Endothelial cell (in vitro differentiated cells): ENCODE measurements at regions not wholly inside any gene's neighbourhood (a gene's known extent, or its start where the extent isn't known, plus 50 kb on each side); places are given as distances from the start of the nearest gene placed in this dataset.

Experiments used
- DNase-seq: peaks from one replicate; pipeline ENCODE4 v3.0.0; 2021; ENCODE audit warnings: low spot score
- H3K27ac Mint-ChIP-seq: one replicate; pipeline ENCODE4 v1.8.0; 2021; ENCODE audit warnings: mixed read lengths, inconsistent platforms; ENCODE audit not compliant: unreplicated experiment
- H3K27me3 Mint-ChIP-seq: one replicate; pipeline ENCODE4 v1.8.0; 2021; ENCODE audit warnings: mild to moderate bottlenecking, moderate library complexity, mixed read lengths, inconsistent platforms; ENCODE audit not compliant: unreplicated experiment
- H3K36me3 Mint-ChIP-seq: one replicate; pipeline ENCODE4 v1.8.0; 2021; ENCODE audit warnings: mild to moderate bottlenecking, low read depth, mixed read lengths, inconsistent platforms; ENCODE audit not compliant: unreplicated experiment
- H3K4me1 Mint-ChIP-seq: one replicate; pipeline ENCODE4 v1.8.0; 2021; ENCODE audit warnings: mild to moderate bottlenecking, mixed read lengths, inconsistent platforms; ENCODE audit not compliant: unreplicated experiment
- H3K4me3 Mint-ChIP-seq: one replicate; pipeline ENCODE4 v1.8.0; 2021; ENCODE audit warnings: mild to moderate bottlenecking, mixed read lengths, inconsistent platforms; ENCODE audit not compliant: unreplicated experiment
- H3K9me3 Mint-ChIP-seq: one replicate; pipeline ENCODE4 v1.8.0; 2021; ENCODE audit warnings: mixed read lengths, inconsistent platforms; ENCODE audit not compliant: unreplicated experiment
- TF ChIP-seq, protein P1 (sequence below): fragments of 200-600 bp; sonication (generic); IDR thresholded peaks from one replicate; pipeline ENCODE4 v1.5.0; 2021; ENCODE audit warnings: antibody characterized with exemption; ENCODE audit not compliant: unreplicated experiment

DNA sequence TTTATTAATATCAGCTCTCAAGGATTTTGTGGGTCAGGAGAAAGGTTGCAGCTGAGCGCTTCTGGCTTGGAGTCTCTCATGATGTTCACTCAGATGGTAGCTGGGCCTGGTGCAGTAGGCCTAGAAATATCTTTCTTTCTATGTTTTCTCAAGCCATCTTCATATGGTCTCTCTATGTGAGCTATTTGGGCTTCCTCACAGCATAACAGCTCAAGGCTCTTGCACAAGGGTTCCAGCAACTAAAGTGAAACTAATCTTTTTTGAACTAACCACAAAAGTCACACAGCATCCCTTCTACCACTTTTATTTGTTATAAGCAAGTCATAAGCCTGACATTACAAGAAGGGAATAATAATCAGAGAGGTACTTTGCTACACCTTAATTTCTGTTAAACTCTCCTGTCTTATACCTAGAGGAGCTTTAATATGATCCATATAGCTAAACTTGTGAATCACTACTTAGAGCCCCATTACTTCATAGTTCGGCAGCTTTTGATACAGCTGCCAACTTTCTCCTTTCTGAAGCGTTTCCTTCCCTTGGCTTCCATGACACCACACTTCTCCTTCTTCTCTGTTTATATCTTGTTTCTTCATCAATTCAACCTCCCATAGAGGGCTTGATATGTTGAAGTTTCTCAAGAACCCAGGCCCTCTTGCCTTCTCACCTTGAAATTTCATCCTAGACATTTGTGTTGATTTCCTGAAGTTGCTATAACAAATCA, 720.2 kb downstream of the LTN1 start:
- Mint-ChIP-seq H3K27me3 (no peaks in the 10 kb centered on the region), H3K27ac (no peak overlapping the region), H3K9me3 (no peaks in the 10 kb centered on the region), H3K36me3 (no peaks in the 10 kb centered on the region), H3K4me3 (no peak overlapping the region), H3K4me1 (no peaks in the 10 kb centered on the region)
- TF ChIP-seq, protein P1, sequence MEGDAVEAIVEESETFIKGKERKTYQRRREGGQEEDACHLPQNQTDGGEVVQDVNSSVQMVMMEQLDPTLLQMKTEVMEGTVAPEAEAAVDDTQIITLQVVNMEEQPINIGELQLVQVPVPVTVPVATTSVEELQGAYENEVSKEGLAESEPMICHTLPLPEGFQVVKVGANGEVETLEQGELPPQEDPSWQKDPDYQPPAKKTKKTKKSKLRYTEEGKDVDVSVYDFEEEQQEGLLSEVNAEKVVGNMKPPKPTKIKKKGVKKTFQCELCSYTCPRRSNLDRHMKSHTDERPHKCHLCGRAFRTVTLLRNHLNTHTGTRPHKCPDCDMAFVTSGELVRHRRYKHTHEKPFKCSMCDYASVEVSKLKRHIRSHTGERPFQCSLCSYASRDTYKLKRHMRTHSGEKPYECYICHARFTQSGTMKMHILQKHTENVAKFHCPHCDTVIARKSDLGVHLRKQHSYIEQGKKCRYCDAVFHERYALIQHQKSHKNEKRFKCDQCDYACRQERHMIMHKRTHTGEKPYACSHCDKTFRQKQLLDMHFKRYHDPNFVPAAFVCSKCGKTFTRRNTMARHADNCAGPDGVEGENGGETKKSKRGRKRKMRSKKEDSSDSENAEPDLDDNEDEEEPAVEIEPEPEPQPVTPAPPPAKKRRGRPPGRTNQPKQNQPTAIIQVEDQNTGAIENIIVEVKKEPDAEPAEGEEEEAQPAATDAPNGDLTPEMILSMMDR, result no peak
- DNase-seq, result no peak

DNA sequence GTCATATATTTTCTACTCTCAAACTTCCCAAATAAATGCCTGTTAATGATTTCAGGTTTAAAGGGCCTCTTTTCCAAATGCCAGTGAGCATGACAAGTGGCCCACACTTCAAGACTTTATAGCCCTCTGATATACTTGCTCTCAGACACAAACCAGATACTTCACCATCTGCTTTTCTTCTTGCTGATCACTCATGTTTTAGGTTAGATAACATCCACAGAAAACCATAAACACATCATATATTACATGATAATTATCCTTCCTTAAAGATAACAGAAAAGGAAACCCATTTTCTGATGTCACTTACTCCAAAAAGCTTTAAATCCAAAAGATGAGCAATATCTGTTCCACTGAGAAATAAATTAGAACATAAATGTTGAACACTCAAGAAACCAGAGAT, 723.5 kb downstream of the LTN1 start:
- Mint-ChIP-seq H3K36me3 (no peaks in the 10 kb centered on the region), H3K4me1 (no peaks in the 10 kb centered on the region), H3K9me3 (no peaks in the 10 kb centered on the region), H3K4me3 (no peak overlapping the region), H3K27me3 (no peaks in the 10 kb centered on the region), H3K27ac (no peak overlapping the region)
- DNase-seq, result no peak
- TF ChIP-seq, protein P1, result no peak

DNA sequence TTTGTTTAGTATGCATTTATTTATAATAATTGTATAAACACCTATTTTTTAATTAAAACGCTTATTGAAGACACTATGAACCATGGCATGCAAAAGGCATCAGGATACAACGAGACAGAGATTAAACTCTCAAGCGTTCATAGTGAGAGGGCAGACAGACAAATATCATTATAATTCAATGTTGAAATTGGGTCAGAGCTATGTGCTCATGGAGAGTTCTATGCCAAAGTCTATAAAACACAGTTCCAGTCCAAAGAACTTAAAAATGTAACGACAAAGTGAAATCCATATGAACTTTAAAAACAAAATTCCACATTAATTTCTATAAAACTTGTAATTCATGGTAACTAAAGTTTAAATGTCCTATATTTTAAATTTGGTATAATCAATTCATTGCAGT, 724.0 kb downstream of the LTN1 start:
- Mint-ChIP-seq H3K27me3 (no peaks in the 10 kb centered on the region), H3K27ac (no peak overlapping the region), H3K4me3 (no peak overlapping the region), H3K9me3 (no peaks in the 10 kb centered on the region), H3K4me1 (no peaks in the 10 kb centered on the region), H3K36me3 (no peaks in the 10 kb centered on the region)
- no peak for DNase-seq
- TF ChIP-seq, protein P1, result no peak

DNA sequence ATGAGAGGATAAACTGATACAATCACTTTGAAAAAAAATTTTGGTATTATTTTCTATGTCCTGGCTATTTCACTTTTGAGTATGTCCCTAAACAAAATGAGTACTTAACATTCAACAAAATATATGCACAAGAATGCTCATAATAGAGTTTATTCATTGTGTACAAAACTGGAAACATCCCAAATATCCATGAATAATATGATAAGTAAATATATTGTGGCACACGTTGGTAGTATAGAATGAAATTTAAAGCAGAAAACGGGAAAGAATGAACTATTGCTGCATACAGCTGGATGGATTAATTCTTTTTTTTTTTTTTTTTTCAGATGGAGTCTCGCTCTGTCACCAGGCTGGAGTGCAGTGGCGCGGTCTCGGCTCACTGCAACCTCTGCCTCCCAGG, 725.2 kb downstream of the LTN1 start:
- no peaks in the 10 kb centered on the region for H3K27me3 Mint-ChIP-seq
- H3K36me3 Mint-ChIP-seq, result no peaks in the 10 kb centered on the region
- no peak for DNase-seq
- no peaks in the 10 kb centered on the region for H3K9me3 Mint-ChIP-seq
- H3K4me3 Mint-ChIP-seq, result no peak overlapping the region
- TF ChIP-seq, protein P1, result no peak
- no peaks in the 10 kb centered on the region for H3K4me1 Mint-ChIP-seq
- no peak overlapping the region for H3K27ac Mint-ChIP-seq

DNA sequence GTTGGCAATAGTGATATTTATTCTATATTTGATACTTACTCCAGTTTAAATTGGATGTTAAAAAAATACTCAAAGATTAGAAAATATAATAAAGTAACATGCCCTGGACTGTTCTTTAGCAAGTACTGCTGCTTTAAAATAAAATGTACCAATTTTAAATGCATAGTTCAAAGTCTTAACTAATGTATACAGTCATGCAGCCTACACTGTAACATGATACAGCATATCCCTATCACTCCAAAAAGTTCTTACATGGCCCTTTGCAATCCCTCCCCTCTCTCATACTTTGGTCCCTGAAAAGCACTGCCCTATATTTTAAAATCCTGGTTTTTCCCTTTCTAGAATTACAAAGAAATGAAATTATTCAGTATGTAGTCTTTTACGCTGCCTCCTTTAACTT, 726.6 kb downstream of the LTN1 start:
- H3K9me3 Mint-ChIP-seq, result no peaks in the 10 kb centered on the region
- H3K4me1 Mint-ChIP-seq, result no peaks in the 10 kb centered on the region
- no peak overlapping the region for H3K27ac Mint-ChIP-seq
- TF ChIP-seq, protein P1, result no peak
- no peaks in the 10 kb centered on the region for H3K27me3 Mint-ChIP-seq
- no peak overlapping the region for H3K4me3 Mint-ChIP-seq
- H3K36me3 Mint-ChIP-seq, result no peaks in the 10 kb centered on the region
- DNase-seq, result no peak
